Upper lobe of left lung (tissue), 6 donors: ENCODE measurements at regions not wholly inside any gene's neighbourhood (a gene's known extent, or its start where the extent isn't known, plus 50 kb on each side); places are given as distances from the start of the nearest gene placed in this dataset.

Experiments
- ATAC-seq, 2 donors: fragments of 200-7000 bp; cut with Tn5 transposase; one replicate each; pipeline ENCODE4 v1.9.1; 2022; ENCODE audit warnings: mild to moderate bottlenecking in 2 of 2, moderate library complexity in 2 of 2; ENCODE audit not compliant: low FRiP score in 2 of 2
- DNase-seq, 2 donors: peaks; one replicate each; pipeline ENCODE4 v3.0.0-alpha.2; 2019 to 2020
- H3K27ac ChIP-seq, 4 donors: fragments of 200-600 bp; sonication (generic); one replicate each; pipeline ENCODE4 v1.5.1; 2016 to 2019
- H3K27me3 ChIP-seq, 4 donors: fragments of 200-600 bp; sonication (generic); one replicate each; pipeline ENCODE4 v1.5.1; 2017 to 2019
- H3K36me3 ChIP-seq, 4 donors: fragments of 200-600 bp; sonication (generic); one replicate each; pipeline ENCODE4 v1.5.1; 2016 to 2019
- H3K4me1 ChIP-seq, 4 donors: fragments of 200-600 bp; sonication (generic); one replicate each; pipeline ENCODE4 v1.5.1; 2018 to 2019
- H3K4me3 ChIP-seq, 4 donors: fragments of 200-600 bp; sonication (generic); one replicate each; pipeline ENCODE4 v1.5.1; 2017 to 2019; ENCODE audit warnings: mild to moderate bottlenecking in 2 of 4, moderate library complexity in 1 of 4
- H3K9me3 ChIP-seq, 4 donors: fragments of 200-600 bp; sonication (generic); one replicate each; pipeline ENCODE4 v1.5.1; 2018 to 2019
- EP300 ChIP-seq, 4 donors: sonication (generic); formaldehyde crosslinking; IDR thresholded peaks; one replicate each; pipeline ENCODE4 v1.5.1; 2017; ENCODE audit warnings: antibody characterized with exemption in 4 of 4, control low read depth in 2 of 4
- POLR2A ChIP-seq, 4 donors: fragments of 450-650 bp; IDR thresholded peaks; one replicate each; pipeline ENCODE4 v1.5.1; 2016 to 2017; ENCODE audit warnings: antibody characterized with exemption in 4 of 4, mild to moderate bottlenecking in 2 of 4
- POLR2AphosphoS5 ChIP-seq, 2 donors: sonication (generic); formaldehyde crosslinking; IDR thresholded peaks; one replicate each; pipeline ENCODE4 v1.5.1; 2017; ENCODE audit warnings: antibody characterized with exemption in 2 of 2
- WGBS, 2 donors: methylation state at CpG; one replicate each; pipeline ENCODE4 v1.1.5; 2017 to 2018; 5-methylcytosine and 5-hydroxymethylcytosine counted together
- TF ChIP-seq, protein P1 (sequence below), 6 experiments: fragments of 450-650 bp in 4 of 6; fragments of 200-600 bp in 2 of 6; sonication (generic) in 2 of 6; IDR thresholded peaks; one replicate each; pipeline ENCODE4 v1.5.1; 2016 to 2019; ENCODE audit warnings: antibody characterized with exemption in 6 of 6
- donor health status: DM: no; HTN: no; CAD: no; lungs with moderate emphysema.
- donor health status: DM: no; HTN: yes; CAD: no; lungs with severe emphysema.

DNA sequence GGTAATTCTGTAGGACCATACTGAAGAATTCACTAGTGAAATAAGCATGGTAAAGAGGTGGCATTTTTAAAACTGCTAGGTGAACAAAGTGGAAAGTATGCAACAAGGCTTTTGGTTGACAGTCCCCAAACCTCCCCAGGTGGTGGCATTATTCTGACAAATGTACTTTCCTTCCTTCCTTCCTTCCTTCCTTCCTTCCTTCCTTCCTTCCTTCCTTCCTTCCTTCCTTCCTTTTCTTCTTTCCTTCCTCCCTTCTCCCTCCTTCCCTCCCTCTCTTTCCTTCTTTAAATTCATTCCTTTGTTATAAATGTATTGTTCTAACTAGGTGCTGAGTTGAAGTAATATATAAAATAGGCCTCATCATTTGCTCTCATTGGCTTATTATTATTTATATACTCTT, 284.7 kb upstream of the ANO5 start:
- Histone ChIP-seq H3K4me1 (no peaks in the 10 kb centered on the region), H3K9me3 (no peaks in the 10 kb centered on the region)
- no peak for ATAC-seq

DNA sequence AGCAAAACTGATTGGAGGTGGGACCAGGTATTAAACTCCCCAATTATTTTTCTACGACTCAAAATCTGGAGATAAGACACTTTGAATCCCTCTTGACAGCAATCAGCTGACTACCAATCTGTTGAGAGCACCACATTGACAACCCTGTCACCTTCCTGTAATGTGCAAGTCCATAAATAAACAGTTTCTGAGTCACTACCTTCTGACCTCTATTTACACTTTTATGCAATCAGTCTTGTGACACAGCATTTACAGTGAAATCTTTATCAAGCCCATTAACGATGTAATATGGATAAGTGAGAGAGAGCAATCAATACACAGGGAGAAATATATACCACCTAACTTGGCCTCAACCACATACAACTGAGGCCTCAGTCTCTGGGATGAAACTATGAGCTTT, 283.7 kb upstream of the ANO5 start:
- Histone ChIP-seq H3K36me3 (no peaks in the 10 kb centered on the region), H3K27me3 (no peaks in the 10 kb centered on the region), H3K27ac (no peak overlapping the region), H3K9me3 (no peaks in the 10 kb centered on the region), H3K4me3 (no peak overlapping the region), H3K4me1 (no peaks in the 10 kb centered on the region)
- DNase-seq (no peak), ATAC-seq (no peak)
- 35 to 63% methylated on average over 2 of the region's 2 CpGs for WGBS, 2 donors
- TF ChIP-seq POLR2A (IDR thresholded peaks at IDR 0.05), result no peak
- TF ChIP-seq EP300 (IDR thresholded peaks at IDR 0.05), result peak in 1 of 4 donors; percentile 63

More for the DNA sequence above, 284.7 kb upstream of the ANO5 start:
- Histone ChIP-seq H3K4me3 (no peak overlapping the region), H3K36me3 (no peaks in the 10 kb centered on the region), H3K27ac (no peak overlapping the region), H3K27me3 (no peaks in the 10 kb centered on the region)
- TF ChIP-seq EP300 (IDR thresholded peaks at IDR 0.05) (no peak), POLR2AphosphoS5 (IDR thresholded peaks at IDR 0.05) (no peak), POLR2A (IDR thresholded peaks at IDR 0.05) (no peak)
- TF ChIP-seq, protein P1, sequence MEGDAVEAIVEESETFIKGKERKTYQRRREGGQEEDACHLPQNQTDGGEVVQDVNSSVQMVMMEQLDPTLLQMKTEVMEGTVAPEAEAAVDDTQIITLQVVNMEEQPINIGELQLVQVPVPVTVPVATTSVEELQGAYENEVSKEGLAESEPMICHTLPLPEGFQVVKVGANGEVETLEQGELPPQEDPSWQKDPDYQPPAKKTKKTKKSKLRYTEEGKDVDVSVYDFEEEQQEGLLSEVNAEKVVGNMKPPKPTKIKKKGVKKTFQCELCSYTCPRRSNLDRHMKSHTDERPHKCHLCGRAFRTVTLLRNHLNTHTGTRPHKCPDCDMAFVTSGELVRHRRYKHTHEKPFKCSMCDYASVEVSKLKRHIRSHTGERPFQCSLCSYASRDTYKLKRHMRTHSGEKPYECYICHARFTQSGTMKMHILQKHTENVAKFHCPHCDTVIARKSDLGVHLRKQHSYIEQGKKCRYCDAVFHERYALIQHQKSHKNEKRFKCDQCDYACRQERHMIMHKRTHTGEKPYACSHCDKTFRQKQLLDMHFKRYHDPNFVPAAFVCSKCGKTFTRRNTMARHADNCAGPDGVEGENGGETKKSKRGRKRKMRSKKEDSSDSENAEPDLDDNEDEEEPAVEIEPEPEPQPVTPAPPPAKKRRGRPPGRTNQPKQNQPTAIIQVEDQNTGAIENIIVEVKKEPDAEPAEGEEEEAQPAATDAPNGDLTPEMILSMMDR (IDR thresholded peaks at IDR 0.05), result no peak
- DNase-seq, result no peak

DNA sequence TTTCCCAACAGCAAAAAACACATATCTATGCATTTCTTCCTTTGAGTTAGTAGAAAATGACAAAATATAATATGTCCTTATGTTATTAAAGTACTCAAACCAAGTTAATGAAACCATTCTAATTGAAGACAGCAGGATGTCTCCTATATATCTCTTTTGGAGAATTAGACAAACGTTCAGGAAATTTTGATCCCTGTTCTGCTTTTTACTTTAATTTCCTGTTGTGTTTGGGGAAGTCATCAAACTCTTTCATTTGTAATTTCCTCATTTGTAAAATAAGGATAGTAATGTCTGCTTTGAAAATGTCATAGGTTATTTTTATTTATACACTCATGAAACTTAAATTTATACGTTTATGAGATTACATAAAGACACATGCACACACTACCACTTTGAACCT, 281.8 kb upstream of the ANO5 start:
- H3K9me3 ChIP-seq, result no peaks in the 10 kb centered on the region
- TF ChIP-seq, protein P1 (IDR thresholded peaks at IDR 0.05), result no peak
- ATAC-seq, result no peak
- H3K36me3 ChIP-seq, result no peaks in the 10 kb centered on the region
- no peaks in the 10 kb centered on the region for H3K27me3 ChIP-seq
- WGBS, 2 donors, result 41 to 42% methylated on average over 2 of the region's 2 CpGs
- H3K4me1 ChIP-seq, result no peaks in the 10 kb centered on the region
- H3K27ac ChIP-seq, result no peak overlapping the region
- no peak overlapping the region for H3K4me3 ChIP-seq
- DNase-seq, result no peak

DNA sequence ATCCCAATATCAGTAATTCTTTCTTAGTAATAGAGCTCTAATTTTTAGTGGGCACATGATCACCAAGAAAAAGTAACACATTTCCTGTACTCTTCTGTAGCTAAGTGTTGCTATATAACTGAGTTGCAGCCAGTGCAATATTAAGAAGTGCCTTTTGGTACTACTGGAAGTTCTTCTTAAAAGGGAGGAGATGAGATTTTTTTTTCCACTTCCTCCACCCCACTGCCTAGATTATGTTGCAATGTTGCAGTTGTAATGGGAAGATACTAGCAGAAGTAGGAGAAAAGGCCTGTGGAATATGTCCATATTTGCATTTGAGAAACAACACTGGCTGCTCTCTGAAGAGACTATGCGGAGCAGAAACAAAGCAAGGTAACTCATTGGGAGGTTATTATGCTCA, 280.6 kb upstream of the ANO5 start:
- H3K4me3 ChIP-seq, result no peak overlapping the region
- DNase-seq (no peak), ATAC-seq (peak in 1 of 2 donors; percentile 74)
- H3K36me3 ChIP-seq, result no peaks in the 10 kb centered on the region
- TF ChIP-seq POLR2AphosphoS5 (IDR thresholded peaks at IDR 0.05) (no peak), POLR2A (IDR thresholded peaks at IDR 0.05) (no peak), EP300 (IDR thresholded peaks at IDR 0.05) (no peak)
- TF ChIP-seq, protein P1 (IDR thresholded peaks at IDR 0.05), result no peak
- no peaks in the 10 kb centered on the region for H3K27me3 ChIP-seq
- 88 to 89% methylated on average over 1 of the region's 1 CpG for WGBS, 2 donors
- no peaks in the 10 kb centered on the region for H3K9me3 ChIP-seq
- no peaks in the 10 kb centered on the region for H3K4me1 ChIP-seq
- H3K27ac ChIP-seq, result no peak overlapping the region

DNA sequence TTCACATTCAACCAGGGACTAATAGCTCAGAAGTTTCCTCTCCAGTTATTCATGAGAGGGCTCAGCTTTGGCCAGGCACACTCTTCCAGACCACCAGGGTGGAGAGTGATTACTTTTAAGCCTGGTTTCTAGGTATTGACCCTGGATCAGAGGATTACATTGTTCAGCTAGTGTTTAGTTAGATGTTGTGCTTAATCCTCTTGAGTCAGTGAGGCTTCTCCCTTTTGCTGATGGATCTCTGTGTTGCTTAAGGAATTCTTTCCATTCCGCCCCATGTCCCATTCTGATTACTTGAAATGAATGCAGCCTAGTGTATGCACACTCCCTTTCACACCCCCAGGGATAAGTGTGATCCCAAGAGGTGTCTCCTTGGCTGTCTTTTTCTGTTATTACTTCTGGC, 271.7 kb upstream of the ANO5 start:
- H3K36me3 ChIP-seq, result no peaks in the 10 kb centered on the region
- H3K4me3 ChIP-seq, result no peak overlapping the region
- H3K27ac ChIP-seq, result no peak overlapping the region
- no peak for ATAC-seq
- no peaks in the 10 kb centered on the region for H3K27me3 ChIP-seq
- DNase-seq, result no peak
- TF ChIP-seq, protein P1 (IDR thresholded peaks at IDR 0.05), result no peak
- no peak for TF ChIP-seq EP300 (IDR thresholded peaks at IDR 0.05)
- TF ChIP-seq POLR2AphosphoS5 (IDR thresholded peaks at IDR 0.05), result no peak
- TF ChIP-seq POLR2A (IDR thresholded peaks at IDR 0.05), result no peak
- H3K4me1 ChIP-seq, result no peaks in the 10 kb centered on the region
- H3K9me3 ChIP-seq, result no peaks in the 10 kb centered on the region
- WGBS, 2 donors, result 85 to 96% methylated on average over 1 of the region's 1 CpG
